ENCODE measurements at regions not wholly inside any gene's neighbourhood (a gene's known extent, or its start where the extent isn't known, plus 50 kb on each side); places are given as distances from the start of the nearest gene placed in this dataset.

DNA sequence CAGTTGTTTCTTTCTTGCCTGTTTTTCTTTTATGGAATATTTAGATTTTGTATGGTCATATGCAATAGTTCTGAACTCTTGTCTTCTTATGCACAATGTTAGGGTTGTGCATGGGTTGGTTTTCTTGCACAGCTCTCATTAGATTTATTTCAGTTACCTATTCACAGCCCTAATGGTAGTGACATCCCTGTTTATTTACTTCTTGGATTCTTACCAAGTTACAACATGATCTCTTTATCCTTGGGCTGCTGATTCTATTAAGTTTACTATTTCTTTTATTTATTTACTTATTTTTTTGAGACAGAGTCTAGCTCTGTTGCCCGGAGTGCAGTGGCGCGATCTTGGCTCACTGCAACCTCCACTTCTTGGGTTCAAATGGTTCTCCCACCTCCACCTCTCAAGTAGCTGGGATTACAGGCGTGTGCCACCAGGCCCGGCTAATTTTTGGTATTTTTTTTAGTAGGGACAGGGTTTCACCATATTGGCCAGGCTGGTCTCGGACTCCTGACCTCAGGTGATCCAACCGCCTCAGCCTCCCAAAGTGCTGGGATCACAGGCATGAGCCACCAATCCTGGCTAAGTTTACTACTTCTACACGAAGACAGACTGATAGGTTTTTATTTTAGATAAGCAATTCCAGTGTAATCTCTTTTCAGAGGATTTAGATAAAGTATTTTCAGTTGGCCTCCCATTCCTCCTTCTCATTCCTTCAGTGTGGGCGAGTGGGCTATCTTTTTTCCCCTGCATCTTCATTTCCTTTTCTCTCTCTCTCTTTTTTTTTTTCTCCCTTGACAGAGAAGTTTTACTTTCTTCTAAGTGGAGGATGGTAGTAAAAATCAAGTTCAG lies 395.1 kb upstream of the RGS6 start:
- Mint-ChIP-seq H3K27ac (no peak overlapping the region), H3K36me3 (ENCODE audit: low read depth) (no peaks in the 10 kb centered on the region), H3K27me3 (ENCODE audit: low read depth) (no peaks in the 10 kb centered on the region), H3K4me3 (no peak overlapping the region), H3K4me1 (ENCODE audit: low read depth) (peaks cover 15% of the 10 kb centered on the region), H3K9me3 (no peaks in the 10 kb centered on the region)

GRCh38 chr14:71538288-71538687 lies 393.9 kb upstream of the RGS6 start:
- Mint-ChIP-seq H3K36me3 (ENCODE audit: low read depth) (no peaks in the 10 kb centered on the region), H3K27ac (no peak overlapping the region), H3K27me3 (ENCODE audit: low read depth) (no peaks in the 10 kb centered on the region), H3K4me3 (no peak overlapping the region), H3K4me1 (ENCODE audit: low read depth) (peaks cover 21% of the 10 kb centered on the region), H3K9me3 (no peaks in the 10 kb centered on the region)

DNA sequence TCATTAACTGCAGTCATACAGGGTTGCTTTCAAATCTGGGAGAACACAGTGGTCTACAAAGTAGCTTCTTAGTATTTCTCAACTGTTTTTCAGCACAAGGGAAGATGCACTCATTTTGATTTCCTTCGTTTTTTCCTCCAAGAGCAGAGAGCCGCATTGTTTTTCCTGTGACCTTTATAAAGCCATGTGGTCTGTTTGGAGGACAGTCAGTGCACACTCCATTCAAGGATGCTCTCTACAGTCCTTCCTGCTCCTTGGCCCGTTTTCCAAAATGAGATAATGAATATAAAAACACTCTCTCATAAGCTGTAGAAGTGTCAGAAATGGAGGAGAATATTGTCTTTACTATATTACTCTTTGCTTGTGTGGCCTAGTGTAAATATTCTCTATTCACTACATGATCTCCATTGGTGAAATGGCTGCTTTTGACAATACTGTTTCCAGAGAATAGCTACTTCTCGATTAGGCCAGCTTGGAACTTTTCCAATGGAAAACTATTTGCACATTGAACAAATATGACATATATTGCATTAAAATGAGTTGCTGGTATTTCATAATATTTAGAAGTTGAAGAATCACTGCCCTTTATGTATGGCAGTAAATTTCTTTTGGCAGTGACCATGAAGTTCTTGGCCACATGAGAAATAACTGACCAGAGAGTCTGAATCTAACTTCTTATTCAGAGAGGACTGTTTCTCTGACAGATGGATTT lies 393.1 kb upstream of the RGS6 start:
- no peak overlapping the region for H3K27ac Mint-ChIP-seq
- H3K4me3 Mint-ChIP-seq, result no peak overlapping the region
- no peaks in the 10 kb centered on the region for H3K9me3 Mint-ChIP-seq
- H3K4me1 Mint-ChIP-seq (ENCODE audit: low read depth), result peaks cover 21% of the 10 kb centered on the region
- no peaks in the 10 kb centered on the region for H3K36me3 Mint-ChIP-seq (ENCODE audit: low read depth)
- H3K27me3 Mint-ChIP-seq (ENCODE audit: low read depth), result no peaks in the 10 kb centered on the region

- Mint-ChIP-seq H3K27ac (no peak overlapping the region), H3K9me3 (no peaks in the 10 kb centered on the region), H3K4me1 (ENCODE audit: low read depth) (peaks cover 21% of the 10 kb centered on the region), H3K36me3 (ENCODE audit: low read depth) (no peaks in the 10 kb centered on the region), H3K4me3 (no peak overlapping the region), H3K27me3 (ENCODE audit: low read depth) (no peaks in the 10 kb centered on the region)
Observed at GRCh38 chr14:71539650-71540285, 392.5 kb upstream of the RGS6 start.

DNA sequence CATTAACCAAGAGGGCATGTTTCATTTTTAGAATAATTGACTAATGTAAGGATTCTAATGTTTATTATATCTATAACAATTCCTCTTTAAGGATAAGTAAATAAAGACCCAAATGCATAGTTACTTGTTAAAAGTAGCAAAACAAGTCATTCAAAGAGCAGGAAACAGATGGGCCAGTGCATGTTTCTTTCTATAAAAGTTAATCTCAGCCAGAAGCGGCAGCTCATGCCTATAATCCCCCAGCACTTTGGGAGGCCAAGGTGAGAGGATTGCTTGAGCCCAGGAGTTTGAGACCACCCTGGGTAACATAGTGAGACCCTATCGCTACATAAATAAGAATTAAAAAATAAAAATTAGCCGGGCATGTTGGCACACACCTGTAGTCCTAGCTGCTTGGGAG lies 391.0 kb upstream of the RGS6 start:
- Mint-ChIP-seq H3K27me3 (ENCODE audit: low read depth) (no peaks in the 10 kb centered on the region), H3K36me3 (ENCODE audit: low read depth) (no peaks in the 10 kb centered on the region), H3K4me3 (no peak overlapping the region), H3K9me3 (no peaks in the 10 kb centered on the region), H3K4me1 (ENCODE audit: low read depth) (peaks cover 16% of the 10 kb centered on the region), H3K27ac (no peak overlapping the region)

DNA sequence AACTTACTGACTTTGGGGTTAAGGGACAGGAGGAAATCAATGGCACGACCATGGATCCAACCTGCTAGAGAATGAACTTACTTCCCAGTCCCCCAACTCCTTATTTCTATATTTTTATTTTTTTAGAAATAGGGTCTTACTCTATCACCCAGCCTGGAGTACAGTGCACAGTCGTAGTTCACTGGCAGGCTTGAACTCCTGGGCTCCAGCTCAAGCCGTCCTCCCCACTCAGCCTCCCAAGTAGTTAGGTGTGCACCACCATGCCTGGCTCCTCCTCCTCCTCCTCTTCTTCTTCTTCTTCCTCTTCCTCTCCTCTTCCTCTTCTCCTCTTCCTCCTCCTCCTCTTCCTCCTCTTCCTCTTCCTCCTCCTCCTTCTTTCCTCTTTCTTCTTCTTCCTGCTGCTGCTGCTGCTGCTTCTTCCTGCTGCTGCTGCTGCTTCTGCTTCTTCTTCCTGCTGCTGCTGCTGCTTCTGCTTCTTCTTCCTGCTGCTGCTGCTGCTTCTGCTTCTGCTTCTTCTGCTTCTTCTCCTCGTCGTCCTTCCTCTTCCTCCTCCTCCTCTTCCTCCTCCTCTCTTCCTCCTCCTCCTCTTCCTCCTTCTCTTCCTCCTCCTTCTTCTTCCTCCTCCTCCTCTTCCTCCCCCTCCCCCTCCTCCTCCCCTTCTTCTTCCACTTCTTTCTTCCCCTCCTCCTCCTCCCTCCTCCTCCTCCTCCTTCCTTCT lies 390.1 kb upstream of the RGS6 start:
- H3K36me3 Mint-ChIP-seq (ENCODE audit: low read depth), result no peaks in the 10 kb centered on the region
- H3K27ac Mint-ChIP-seq, result no peak overlapping the region
- no peaks in the 10 kb centered on the region for H3K27me3 Mint-ChIP-seq (ENCODE audit: low read depth)
- peaks cover 15% of the 10 kb centered on the region for H3K4me1 Mint-ChIP-seq (ENCODE audit: low read depth)
- H3K4me3 Mint-ChIP-seq, result no peak overlapping the region
- no peaks in the 10 kb centered on the region for H3K9me3 Mint-ChIP-seq

DNA sequence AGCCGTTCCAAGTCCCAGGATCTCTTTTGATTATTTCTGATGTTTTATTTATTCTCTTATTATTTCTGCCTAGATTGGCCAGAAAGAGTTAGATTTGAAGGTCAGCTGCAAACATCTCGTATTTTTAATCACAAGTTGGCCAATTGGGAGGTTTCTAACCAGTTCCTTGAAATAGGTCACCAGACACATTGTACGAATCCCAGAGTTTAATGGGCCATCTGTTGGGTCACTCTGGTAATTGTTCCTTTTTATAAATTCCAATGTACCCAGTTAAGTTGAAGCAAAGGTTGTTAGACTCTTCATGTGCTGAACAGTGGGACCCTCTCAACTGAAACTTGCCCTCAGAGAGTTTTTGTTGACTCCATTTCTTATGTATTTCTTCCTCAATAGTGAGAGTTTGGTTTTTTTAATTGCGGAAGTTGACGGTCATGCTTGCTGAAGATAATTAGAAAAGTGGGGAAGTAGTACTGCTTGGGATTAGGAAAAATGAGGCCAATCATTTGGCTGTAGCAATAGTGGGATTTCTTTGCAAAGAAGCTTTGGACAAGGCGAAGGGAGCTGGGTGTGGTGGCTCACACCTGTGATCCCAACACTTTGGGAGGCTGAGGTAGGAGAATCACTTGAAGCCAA lies 382.7 kb upstream of the RGS6 start:
- Mint-ChIP-seq H3K36me3 (ENCODE audit: low read depth) (peaks cover 3% of the 10 kb centered on the region), H3K9me3 (no peaks in the 10 kb centered on the region), H3K27me3 (ENCODE audit: low read depth) (no peaks in the 10 kb centered on the region), H3K27ac (no peak overlapping the region), H3K4me1 (ENCODE audit: low read depth) (peaks cover 32% of the 10 kb centered on the region), H3K4me3 (no peak overlapping the region)

GRCh38 chr14:71550367-71550766 lies 381.9 kb upstream of the RGS6 start:
- Mint-ChIP-seq H3K9me3 (no peaks in the 10 kb centered on the region), H3K36me3 (ENCODE audit: low read depth) (peaks cover 3% of the 10 kb centered on the region), H3K27me3 (ENCODE audit: low read depth) (no peaks in the 10 kb centered on the region), H3K4me3 (no peak overlapping the region), H3K4me1 (ENCODE audit: low read depth) (peaks cover 38% of the 10 kb centered on the region), H3K27ac (no peak overlapping the region)

GRCh38 chr14:71551291-71551950 lies 380.8 kb upstream of the RGS6 start:
- Mint-ChIP-seq H3K4me1 (ENCODE audit: low read depth) (peaks cover 47% of the 10 kb centered on the region), H3K27ac (no peak overlapping the region), H3K9me3 (no peaks in the 10 kb centered on the region), H3K27me3 (ENCODE audit: low read depth) (no peaks in the 10 kb centered on the region), H3K36me3 (ENCODE audit: low read depth) (peaks cover 3% of the 10 kb centered on the region), H3K4me3 (no peak overlapping the region)

DNA sequence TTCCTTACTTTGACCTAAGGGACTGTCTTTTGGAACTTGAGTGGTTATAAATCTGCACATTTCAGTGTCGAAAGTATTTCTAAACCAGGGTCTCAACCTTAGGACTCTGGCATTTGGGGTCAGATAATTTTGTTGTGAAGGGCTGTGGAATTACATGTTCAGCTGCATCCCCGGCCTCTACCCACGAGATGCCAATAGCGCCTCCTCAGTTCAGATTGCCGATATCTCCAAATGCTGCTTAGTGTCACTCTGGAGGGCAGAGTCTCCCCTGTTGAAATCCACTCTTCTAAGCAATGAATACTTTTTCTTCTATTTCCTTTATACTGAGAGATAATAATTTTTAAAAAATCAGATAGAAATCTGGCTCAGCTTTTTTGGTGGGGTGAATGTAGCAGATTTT lies 379.4 kb upstream of the RGS6 start:
- peaks cover 3% of the 10 kb centered on the region for H3K36me3 Mint-ChIP-seq (ENCODE audit: low read depth)
- no peaks in the 10 kb centered on the region for H3K9me3 Mint-ChIP-seq
- H3K4me3 Mint-ChIP-seq, result no peak overlapping the region
- H3K4me1 Mint-ChIP-seq (ENCODE audit: low read depth), result peaks cover 58% of the 10 kb centered on the region
- no peak overlapping the region for H3K27ac Mint-ChIP-seq
- no peaks in the 10 kb centered on the region for H3K27me3 Mint-ChIP-seq (ENCODE audit: low read depth)

- no peaks in the 10 kb centered on the region for H3K27me3 Mint-ChIP-seq (ENCODE audit: low read depth)
- H3K9me3 Mint-ChIP-seq, result no peaks in the 10 kb centered on the region
Observed at GRCh38 chr14:71553779-71554178, 378.4 kb upstream of the RGS6 start.

GRCh38 chr14:71554323-71554722 lies 377.9 kb upstream of the RGS6 start:
- Mint-ChIP-seq H3K4me3 (no peak overlapping the region), H3K9me3 (no peaks in the 10 kb centered on the region), H3K27ac (peak overlapping the region; percentile 92), H3K36me3 (ENCODE audit: low read depth) (peaks cover 4% of the 10 kb centered on the region), H3K27me3 (ENCODE audit: low read depth) (no peaks in the 10 kb centered on the region), H3K4me1 (ENCODE audit: low read depth) (peaks cover 58% of the 10 kb centered on the region)

More at GRCh38 chr14:71553779-71554178, 378.4 kb upstream of the RGS6 start:
- Mint-ChIP-seq H3K4me1 (ENCODE audit: low read depth) (peaks cover 58% of the 10 kb centered on the region), H3K36me3 (ENCODE audit: low read depth) (peaks cover 3% of the 10 kb centered on the region), H3K4me3 (no peak overlapping the region), H3K27ac (no peak overlapping the region)

DNA sequence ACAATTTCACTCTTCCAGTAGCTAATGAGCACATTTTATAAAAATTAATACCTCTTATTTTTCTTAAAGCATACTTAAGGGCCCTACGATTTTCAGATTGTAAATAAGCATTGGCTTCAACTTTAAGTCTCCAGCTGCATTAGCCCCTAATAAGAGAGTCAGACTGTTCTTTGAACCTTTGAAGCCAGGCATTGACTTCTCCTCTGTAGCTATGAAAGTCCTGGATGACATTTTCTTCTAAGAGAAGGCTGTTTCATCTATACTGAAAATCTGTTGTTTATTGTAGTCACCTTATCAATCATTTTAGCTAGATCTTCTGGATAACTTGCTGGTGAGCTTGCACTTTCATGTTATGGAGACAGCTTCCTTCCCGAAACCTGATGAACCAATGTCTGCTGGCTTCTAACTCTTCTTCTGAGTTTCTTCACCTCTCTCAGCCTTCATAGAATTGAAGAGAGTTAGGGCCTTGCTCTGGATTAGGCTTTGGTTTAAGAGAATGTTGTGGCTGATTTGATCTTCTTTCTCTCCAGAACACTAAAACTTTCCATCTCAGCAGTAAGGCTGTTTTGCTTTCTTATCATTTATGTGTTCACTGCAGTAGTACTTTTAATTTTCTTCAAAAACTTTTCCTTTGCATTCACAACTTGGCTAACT lies 377.1 kb upstream of the RGS6 start:
- no peaks in the 10 kb centered on the region for H3K27me3 Mint-ChIP-seq (ENCODE audit: low read depth)
- H3K27ac Mint-ChIP-seq, result peak overlapping the region; percentile 92
- peaks cover 58% of the 10 kb centered on the region for H3K4me1 Mint-ChIP-seq (ENCODE audit: low read depth)
- peaks cover 2% of the 10 kb centered on the region for H3K36me3 Mint-ChIP-seq (ENCODE audit: low read depth)
- H3K4me3 Mint-ChIP-seq, result peak overlapping the region; percentile 70
- H3K9me3 Mint-ChIP-seq, result no peaks in the 10 kb centered on the region
